ENCODE measurements at regions not wholly inside any gene's neighbourhood (a gene's known extent, or its start where the extent isn't known, plus 50 kb on each side); places are given as distances from the start of the nearest gene placed in this dataset.

DNA sequence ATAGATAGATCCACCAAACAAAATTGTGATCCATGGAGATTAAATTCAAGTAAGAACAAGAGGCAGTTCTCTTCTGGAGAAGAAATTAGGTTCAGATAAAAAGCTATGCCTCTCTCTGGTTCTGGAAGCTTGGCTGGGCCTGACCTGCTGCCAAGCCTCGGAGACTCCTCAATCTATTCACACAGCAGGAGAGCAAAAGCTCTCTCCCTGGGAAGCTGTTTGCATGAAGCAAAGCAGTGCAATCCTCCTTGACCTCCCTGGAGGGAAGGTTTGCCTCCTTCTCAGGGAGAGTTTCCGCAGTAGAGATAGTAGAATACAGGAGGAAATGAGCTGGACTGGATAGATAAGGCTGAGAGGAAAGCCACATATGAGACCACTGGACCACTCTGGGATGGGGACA is 78.1 kb upstream of the GNAO1 start:
- Histone ChIP-seq H3K27me3 (ENCODE audit: control insufficient read depth in 1 of 2, insufficient read depth in 2 of 2, low read length in 2 of 2) (no peaks in the 10 kb centered on the region), H3K9ac (ENCODE audit: low read length in 2 of 2) (no peak overlapping the region), H3K27ac (ENCODE audit: low read length) (no peak overlapping the region), H3K4me3 (ENCODE audit: low read length in 2 of 2) (no peak overlapping the region), H3K36me3 (ENCODE audit: control insufficient read depth in 2 of 2, insufficient read depth in 2 of 2, low read length in 2 of 2) (no peaks in the 10 kb centered on the region), H3K9me3 (ENCODE audit: control insufficient read depth in 2 of 2, low read length in 2 of 2) (no peaks in the 10 kb centered on the region), H3K4me1 (ENCODE audit: control insufficient read depth, insufficient read depth, low read length) (peaks cover 2% of the 10 kb centered on the region)

DNA sequence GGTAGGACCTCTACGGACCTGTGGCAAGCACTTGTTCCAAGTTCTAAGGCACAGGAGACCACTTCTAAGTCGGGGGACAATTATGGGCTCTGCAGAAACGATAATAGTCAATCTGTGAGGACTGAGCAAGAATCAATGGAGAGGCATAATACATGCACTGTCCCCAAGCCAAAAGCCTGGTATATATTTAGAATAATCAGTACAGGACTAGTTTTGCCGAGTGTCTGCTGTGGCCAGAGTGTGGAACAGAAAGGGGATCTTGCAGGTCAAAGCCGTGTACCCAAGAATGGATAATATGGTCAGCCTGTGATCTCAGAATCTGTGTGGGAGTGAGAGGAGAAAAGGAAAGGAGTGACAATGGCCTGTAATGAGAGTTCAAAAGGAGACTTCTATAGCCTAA is 80.2 kb upstream of the GNAO1 start:
- Histone ChIP-seq H3K27me3 (ENCODE audit: control insufficient read depth in 1 of 2, insufficient read depth in 2 of 2, low read length in 2 of 2) (no peaks in the 10 kb centered on the region), H3K36me3 (ENCODE audit: control insufficient read depth in 2 of 2, insufficient read depth in 2 of 2, low read length in 2 of 2) (no peaks in the 10 kb centered on the region), H3K9ac (ENCODE audit: low read length in 2 of 2) (no peak overlapping the region), H3K9me3 (ENCODE audit: control insufficient read depth in 2 of 2, low read length in 2 of 2) (no peaks in the 10 kb centered on the region), H3K4me3 (ENCODE audit: low read length in 2 of 2) (no peak overlapping the region), H3K27ac (ENCODE audit: low read length) (no peak overlapping the region), H3K4me1 (ENCODE audit: control insufficient read depth, insufficient read depth, low read length) (peaks cover 7% of the 10 kb centered on the region)

DNA sequence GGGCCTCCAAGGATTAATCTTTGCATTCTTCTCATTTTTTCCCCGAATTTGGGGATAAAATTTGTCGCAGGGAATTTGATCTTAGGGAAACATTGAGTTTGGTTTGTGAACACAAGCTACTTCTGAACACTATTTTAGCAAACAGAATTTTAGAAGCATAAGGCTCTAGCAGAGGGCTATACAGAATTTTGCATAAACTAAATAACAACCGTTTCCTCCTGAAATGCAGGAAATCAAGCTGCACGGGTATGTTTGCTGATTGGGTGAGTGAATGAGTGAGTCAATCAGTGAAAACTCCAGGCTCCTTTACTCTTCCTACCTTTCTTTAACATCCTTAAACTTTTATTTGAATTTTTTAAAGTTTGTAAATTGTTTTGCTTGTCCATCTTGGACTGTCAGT is 81.3 kb upstream of the GNAO1 start:
- Histone ChIP-seq H3K27me3 (ENCODE audit: control insufficient read depth in 1 of 2, insufficient read depth in 2 of 2, low read length in 2 of 2) (no peaks in the 10 kb centered on the region), H3K9me3 (ENCODE audit: control insufficient read depth in 2 of 2, low read length in 2 of 2) (no peaks in the 10 kb centered on the region), H3K36me3 (ENCODE audit: control insufficient read depth in 2 of 2, insufficient read depth in 2 of 2, low read length in 2 of 2) (no peaks in the 10 kb centered on the region), H3K4me1 (ENCODE audit: control insufficient read depth, insufficient read depth, low read length) (peaks cover 7% of the 10 kb centered on the region), H3K27ac (ENCODE audit: low read length) (no peak overlapping the region), H3K9ac (ENCODE audit: low read length in 2 of 2) (no peak overlapping the region), H3K4me3 (ENCODE audit: low read length in 2 of 2) (no peak overlapping the region)

DNA sequence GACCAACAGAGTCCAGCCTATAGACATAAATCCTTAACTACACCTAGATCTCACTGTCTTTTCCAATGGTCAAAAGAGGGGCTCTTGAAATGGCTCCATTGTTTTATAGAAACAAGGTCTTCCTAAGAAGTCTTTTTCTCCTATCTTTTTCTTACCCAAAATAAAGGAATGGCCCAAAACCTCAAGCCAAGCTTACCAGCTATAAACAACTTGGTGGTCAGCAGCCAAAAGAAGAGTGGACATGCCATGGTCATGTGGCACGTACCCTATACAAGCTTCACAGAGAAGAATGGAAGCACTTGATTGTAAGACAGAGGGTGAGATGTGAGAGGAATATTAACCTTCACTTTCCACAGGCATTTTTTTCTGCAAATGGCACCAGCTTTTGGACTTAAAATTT is 82.1 kb upstream of the GNAO1 start:
- H3K9ac ChIP-seq (ENCODE audit: low read length in 2 of 2) = no peak overlapping the region
- H3K4me1 ChIP-seq (ENCODE audit: control insufficient read depth, insufficient read depth, low read length) = peaks cover 7% of the 10 kb centered on the region
- no peaks in the 10 kb centered on the region for H3K36me3 ChIP-seq (ENCODE audit: control insufficient read depth in 2 of 2, insufficient read depth in 2 of 2, low read length in 2 of 2)
- H3K9me3 ChIP-seq (ENCODE audit: control insufficient read depth in 2 of 2, low read length in 2 of 2) = no peaks in the 10 kb centered on the region
- H3K27me3 ChIP-seq (ENCODE audit: control insufficient read depth in 1 of 2, insufficient read depth in 2 of 2, low read length in 2 of 2) = no peaks in the 10 kb centered on the region
- H3K4me3 ChIP-seq (ENCODE audit: low read length in 2 of 2) = no peak overlapping the region
- H3K27ac ChIP-seq (ENCODE audit: low read length) = no peak overlapping the region

DNA sequence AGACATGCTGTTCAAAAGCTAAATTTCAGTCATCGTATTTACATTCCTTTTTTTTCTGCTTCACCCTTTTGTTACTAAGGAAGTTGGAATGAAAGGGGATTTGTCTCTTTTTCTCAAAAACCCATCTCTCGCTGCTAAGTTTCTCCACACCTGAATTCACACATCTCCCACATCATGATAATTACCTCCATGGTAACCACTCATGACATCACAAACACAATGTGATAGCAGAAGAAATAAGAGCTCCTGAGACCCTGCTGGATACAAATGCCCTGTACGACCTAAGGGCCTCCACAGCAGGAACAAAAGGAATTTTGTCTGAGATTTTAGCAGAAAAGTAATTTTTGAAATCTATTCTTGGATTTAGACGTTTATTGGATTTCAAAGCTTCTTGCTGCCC is 82.6 kb upstream of the GNAO1 start:
- Histone ChIP-seq H3K9me3 (ENCODE audit: control insufficient read depth in 2 of 2, low read length in 2 of 2) (no peaks in the 10 kb centered on the region), H3K4me1 (ENCODE audit: control insufficient read depth, insufficient read depth, low read length) (peaks cover 7% of the 10 kb centered on the region), H3K36me3 (ENCODE audit: control insufficient read depth in 2 of 2, insufficient read depth in 2 of 2, low read length in 2 of 2) (no peaks in the 10 kb centered on the region), H3K27me3 (ENCODE audit: control insufficient read depth in 1 of 2, insufficient read depth in 2 of 2, low read length in 2 of 2) (no peaks in the 10 kb centered on the region), H3K4me3 (ENCODE audit: low read length in 2 of 2) (no peak overlapping the region), H3K9ac (ENCODE audit: low read length in 2 of 2) (no peak overlapping the region), H3K27ac (ENCODE audit: low read length) (no peak overlapping the region)

DNA sequence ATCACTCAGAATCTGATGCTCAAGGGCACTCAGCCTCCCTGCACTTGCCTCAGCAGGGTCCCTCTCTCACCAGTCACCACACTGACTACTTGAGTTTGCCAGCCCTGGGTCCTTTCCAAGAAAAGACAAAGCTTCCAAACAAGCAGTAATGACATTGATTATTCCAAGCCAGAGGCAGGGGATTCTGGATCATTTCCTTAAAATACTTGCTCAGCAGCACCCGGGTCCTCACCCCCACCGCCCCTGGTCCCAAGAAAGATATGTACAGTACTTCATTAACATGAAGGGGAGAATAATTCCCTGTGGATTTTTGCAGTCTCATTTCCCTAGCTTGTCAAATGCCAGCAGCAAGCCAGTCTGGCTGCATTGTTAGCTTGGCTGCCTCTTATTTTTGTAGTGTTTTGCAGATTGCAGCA is 83.2 kb upstream of the GNAO1 start:
- peaks cover 7% of the 10 kb centered on the region for H3K4me1 ChIP-seq (ENCODE audit: control insufficient read depth, insufficient read depth, low read length)
- H3K9me3 ChIP-seq (ENCODE audit: control insufficient read depth in 2 of 2, low read length in 2 of 2) = no peaks in the 10 kb centered on the region
- H3K4me3 ChIP-seq (ENCODE audit: low read length in 2 of 2) = no peak overlapping the region
- no peaks in the 10 kb centered on the region for H3K36me3 ChIP-seq (ENCODE audit: control insufficient read depth in 2 of 2, insufficient read depth in 2 of 2, low read length in 2 of 2)
- H3K27ac ChIP-seq (ENCODE audit: low read length) = no peak overlapping the region
- H3K27me3 ChIP-seq (ENCODE audit: control insufficient read depth in 1 of 2, insufficient read depth in 2 of 2, low read length in 2 of 2) = no peaks in the 10 kb centered on the region
- no peak overlapping the region for H3K9ac ChIP-seq (ENCODE audit: low read length in 2 of 2)

DNA sequence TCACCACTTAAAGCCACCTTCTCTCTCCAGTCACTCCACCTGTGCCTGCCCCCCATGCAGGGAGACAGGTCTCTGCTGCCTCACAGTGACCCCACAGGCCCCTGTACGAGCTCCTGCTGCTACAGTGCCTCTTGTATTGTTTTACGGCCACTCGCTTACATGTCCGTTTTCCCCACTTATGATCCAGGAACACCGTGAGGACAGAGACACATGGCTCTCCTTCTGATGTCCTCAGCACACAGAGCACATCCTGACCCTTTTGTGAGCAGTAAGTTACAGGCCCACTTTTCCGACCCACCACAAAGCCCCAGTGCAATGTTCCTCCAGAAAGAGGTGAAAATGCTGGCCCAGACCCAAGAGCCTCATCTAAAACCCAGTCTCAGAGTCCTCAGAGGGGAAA is 84.8 kb upstream of the GNAO1 start:
- H3K9me3 ChIP-seq (ENCODE audit: control insufficient read depth in 2 of 2, low read length in 2 of 2) = no peaks in the 10 kb centered on the region
- no peak overlapping the region for H3K9ac ChIP-seq (ENCODE audit: low read length in 2 of 2)
- H3K27me3 ChIP-seq (ENCODE audit: control insufficient read depth in 1 of 2, insufficient read depth in 2 of 2, low read length in 2 of 2) = no peaks in the 10 kb centered on the region
- H3K4me3 ChIP-seq (ENCODE audit: low read length in 2 of 2) = no peak overlapping the region
- peaks cover 18% of the 10 kb centered on the region for H3K4me1 ChIP-seq (ENCODE audit: control insufficient read depth, insufficient read depth, low read length)
- H3K36me3 ChIP-seq (ENCODE audit: control insufficient read depth in 2 of 2, insufficient read depth in 2 of 2, low read length in 2 of 2) = no peaks in the 10 kb centered on the region
- no peak overlapping the region for H3K27ac ChIP-seq (ENCODE audit: low read length)

DNA sequence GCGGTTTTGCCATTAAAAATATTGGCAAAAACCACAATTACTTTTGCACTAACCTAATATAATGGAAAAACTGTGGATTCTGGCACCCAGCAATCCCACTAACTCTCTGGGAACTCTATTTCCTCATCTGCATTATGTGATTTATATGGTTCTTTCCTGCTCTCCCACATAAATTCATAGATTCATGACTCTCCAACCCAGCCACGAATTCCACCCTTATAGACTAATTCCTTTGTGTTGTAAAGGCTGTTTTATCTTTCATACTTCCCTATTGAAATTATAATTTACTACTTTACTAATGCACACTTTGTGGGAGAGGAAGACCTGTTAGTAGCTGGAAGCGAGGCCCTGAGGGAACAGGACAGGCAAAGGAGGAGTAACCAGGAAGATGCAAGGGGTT is 88.4 kb upstream of the GNAO1 start:
- Histone ChIP-seq H3K36me3 (ENCODE audit: control insufficient read depth in 2 of 2, insufficient read depth in 2 of 2, low read length in 2 of 2) (no peaks in the 10 kb centered on the region), H3K4me3 (ENCODE audit: low read length in 2 of 2) (no peak overlapping the region), H3K9me3 (ENCODE audit: control insufficient read depth in 2 of 2, low read length in 2 of 2) (no peaks in the 10 kb centered on the region), H3K4me1 (ENCODE audit: control insufficient read depth, insufficient read depth, low read length) (peaks cover 15% of the 10 kb centered on the region), H3K9ac (ENCODE audit: low read length in 2 of 2) (peak overlapping the region in 1 of 2 donors; percentile 44), H3K27ac (ENCODE audit: low read length) (no peak overlapping the region), H3K27me3 (ENCODE audit: control insufficient read depth in 1 of 2, insufficient read depth in 2 of 2, low read length in 2 of 2) (no peaks in the 10 kb centered on the region)

DNA sequence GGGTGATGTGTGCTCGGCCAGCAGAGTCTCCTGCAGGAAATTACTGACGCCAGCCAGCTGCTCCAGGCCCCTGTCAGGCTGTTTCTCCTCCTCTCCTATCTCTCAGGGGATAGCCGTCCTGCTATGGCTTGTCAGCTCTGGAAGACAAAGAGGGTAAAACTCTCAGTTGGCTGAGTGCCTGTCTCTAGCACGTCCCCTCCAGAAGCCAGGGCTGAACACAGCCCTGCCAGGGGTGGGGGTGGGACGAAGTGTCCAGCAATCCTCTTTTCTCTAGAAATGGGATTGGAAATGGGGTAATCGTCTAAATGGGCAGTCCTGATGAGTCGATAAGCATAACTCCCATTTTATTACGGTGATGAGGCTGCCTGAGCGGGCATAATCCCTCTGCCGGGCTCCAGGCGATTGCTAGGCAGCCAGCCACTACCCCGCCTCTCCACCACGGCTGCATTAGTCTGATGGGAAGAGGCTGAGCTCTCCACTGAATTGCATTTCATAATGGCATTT is 89.1 kb upstream of the GNAO1 start:
- Histone ChIP-seq H3K9ac (ENCODE audit: low read length in 2 of 2) (peak overlapping the region; percentile 44 to 66), H3K4me1 (ENCODE audit: control insufficient read depth, insufficient read depth, low read length) (peaks cover 14% of the 10 kb centered on the region), H3K36me3 (ENCODE audit: control insufficient read depth in 2 of 2, insufficient read depth in 2 of 2, low read length in 2 of 2) (no peaks in the 10 kb centered on the region), H3K4me3 (ENCODE audit: low read length in 2 of 2) (peak overlapping the region; percentile 69 to 71), H3K9me3 (ENCODE audit: control insufficient read depth in 2 of 2, low read length in 2 of 2) (no peaks in the 10 kb centered on the region), H3K27ac (ENCODE audit: low read length) (peak overlapping the region; percentile 41), H3K27me3 (ENCODE audit: control insufficient read depth in 1 of 2, insufficient read depth in 2 of 2, low read length in 2 of 2) (no peaks in the 10 kb centered on the region)

DNA sequence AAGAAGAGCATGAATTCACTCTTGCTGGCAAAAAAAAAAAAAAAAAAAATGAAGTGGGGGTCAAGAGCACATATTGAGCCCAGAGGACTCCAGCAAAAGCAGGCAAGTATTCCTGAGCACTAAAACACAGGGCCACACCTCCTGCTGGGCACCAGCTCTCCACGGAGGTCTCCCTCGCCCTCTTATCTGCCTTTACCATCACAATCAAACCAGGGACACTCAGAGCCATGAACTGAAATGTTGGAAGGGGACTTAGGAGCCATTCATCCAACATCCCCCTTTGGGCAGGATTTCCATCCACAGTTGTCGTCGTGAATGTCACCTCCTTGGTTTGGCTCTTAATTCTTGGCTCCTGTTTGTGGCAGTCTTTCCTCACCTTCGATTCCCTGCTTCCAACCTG is 89.8 kb upstream of the GNAO1 start:
- Histone ChIP-seq H3K27ac (ENCODE audit: low read length) (peak overlapping the region; percentile 41), H3K9me3 (ENCODE audit: control insufficient read depth in 2 of 2, low read length in 2 of 2) (no peaks in the 10 kb centered on the region), H3K9ac (ENCODE audit: low read length in 2 of 2) (peak overlapping the region; percentile 44 to 66)

DNA sequence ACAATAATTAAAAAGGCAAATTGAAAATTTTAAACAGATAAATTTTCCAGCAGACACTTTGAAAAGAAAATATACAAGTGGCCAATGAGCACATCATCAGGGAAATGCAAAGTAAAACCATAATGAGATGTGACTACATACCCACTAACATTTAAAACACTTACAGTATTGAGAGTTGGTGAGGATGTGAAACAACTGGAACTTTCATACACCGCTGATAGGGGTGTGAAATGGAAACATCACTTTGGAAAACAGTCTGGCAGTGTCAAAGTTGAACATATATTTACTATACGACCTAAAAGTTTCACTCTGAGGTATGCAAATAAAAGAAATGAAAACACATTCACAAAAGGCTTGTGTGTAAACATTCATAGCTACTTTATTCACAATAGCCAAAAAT is 94.0 kb upstream of the GNAO1 start:
- no peaks in the 10 kb centered on the region for H3K27me3 ChIP-seq (ENCODE audit: control insufficient read depth in 1 of 2, insufficient read depth in 2 of 2, low read length in 2 of 2)
- H3K9ac ChIP-seq (ENCODE audit: low read length in 2 of 2) = no peak overlapping the region
- no peak overlapping the region for H3K4me3 ChIP-seq (ENCODE audit: low read length in 2 of 2)
- no peaks in the 10 kb centered on the region for H3K36me3 ChIP-seq (ENCODE audit: control insufficient read depth in 2 of 2, insufficient read depth in 2 of 2, low read length in 2 of 2)
- no peaks in the 10 kb centered on the region for H3K9me3 ChIP-seq (ENCODE audit: control insufficient read depth in 2 of 2, low read length in 2 of 2)
- no peak overlapping the region for H3K27ac ChIP-seq (ENCODE audit: low read length)
- peaks cover 10% of the 10 kb centered on the region for H3K4me1 ChIP-seq (ENCODE audit: control insufficient read depth, insufficient read depth, low read length)

More for the DNA sequence above, 89.8 kb upstream of the GNAO1 start:
- peak overlapping the region; percentile 69 to 71 for H3K4me3 ChIP-seq (ENCODE audit: low read length in 2 of 2)
- no peaks in the 10 kb centered on the region for H3K36me3 ChIP-seq (ENCODE audit: control insufficient read depth in 2 of 2, insufficient read depth in 2 of 2, low read length in 2 of 2)
- H3K27me3 ChIP-seq (ENCODE audit: control insufficient read depth in 1 of 2, insufficient read depth in 2 of 2, low read length in 2 of 2) = no peaks in the 10 kb centered on the region
- peaks cover 14% of the 10 kb centered on the region for H3K4me1 ChIP-seq (ENCODE audit: control insufficient read depth, insufficient read depth, low read length)

Measured in stomach smooth muscle (tissue), 2 donors.